ENCODE measurements at regions not wholly inside any gene's neighbourhood (a gene's known extent, or its start where the extent isn't known, plus 50 kb on each side); places are given as distances from the start of the nearest gene placed in this dataset.
"Not testable (repeated sequence)": the region's sequence is repeated elsewhere in the genome, so short reads cannot be mapped to it uniquely, and the experiment has no call there.

- not testable (repeated sequence) for TF ChIP-seq POLR2AphosphoS5 (IDR thresholded peaks at IDR 0.05; ENCODE audit: borderline replicate concordance, low read depth, low read length); EZH2 (IDR thresholded peaks at IDR 0.05); FOXP2 (optimal IDR thresholded peaks at IDR 0.05; ENCODE audit: control extremely low read depth, extremely low read length, insufficient read depth)
These were observed 5416.8 kb upstream of the TPTE start for GRCh38 chr21:5104562-5104928.
